ENCODE measurements at regions not wholly inside any gene's neighbourhood (a gene's known extent, or its start where the extent isn't known, plus 50 kb on each side); places are given as distances from the start of the nearest gene placed in this dataset.

DNA sequence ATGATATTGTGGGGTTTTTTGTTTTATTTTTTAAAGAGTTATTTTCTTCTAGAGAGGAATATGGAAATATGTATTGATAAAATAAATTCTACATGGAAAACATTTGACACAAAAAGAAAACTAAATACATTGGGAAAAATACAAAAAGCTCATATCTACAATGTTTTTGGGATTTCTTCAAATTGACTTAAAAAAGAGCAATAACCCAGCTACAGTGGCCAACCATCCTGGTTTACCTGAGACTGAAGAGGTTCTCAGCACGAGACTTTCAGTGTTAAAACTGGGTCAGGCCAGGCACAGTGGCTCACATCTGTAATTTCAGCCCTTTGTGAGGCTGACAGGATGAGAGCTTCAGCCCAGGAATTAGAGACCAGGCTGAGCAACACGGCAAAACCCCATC is 56.7 kb upstream of the MYCN start:
- Histone ChIP-seq H3K18ac (ENCODE audit: extremely low read depth, low read length) (no peak overlapping the region), H3K23me2 (ENCODE audit: low read depth, low read length) (no peaks in the 10 kb centered on the region; the same call in 1 of the 2 replicates), H2BK120ac (replicated peaks; ENCODE audit: low read depth, low read length) (no peak overlapping the region), H3K23ac (ENCODE audit: insufficient read length) (no peak overlapping the region), H2BK20ac (ENCODE audit: low read length) (no peak overlapping the region), H4K20me1 (replicated peaks in 1 of 2; ENCODE audit: control insufficient read depth in 1 of 2, insufficient read depth in 2 of 2, low read length in 2 of 2) (no peaks in the 10 kb centered on the region), H3K4ac (replicated peaks; ENCODE audit: insufficient read length, low read depth, low read length) (no peak overlapping the region), H3K9ac (replicated peaks in 1 of 4; ENCODE audit: extremely low read depth in 1 of 4, low read depth in 3 of 4, low read length in 3 of 4) (no peak overlapping the region; a peak in 1 of 7 replicates), H2BK12ac (ENCODE audit: low read depth, low read length) (no peak overlapping the region), H2AFZ (ENCODE audit: low read length) (no peak overlapping the region), H3K4me3 (ENCODE audit: extremely low read depth in 1 of 4, insufficient read depth in 2 of 4, low read depth in 3 of 4, low read length in 4 of 4) (no peak overlapping the region), H4K5ac (ENCODE audit: insufficient read length, low read depth, low read length) (no peak overlapping the region), H3K4me1 (replicated peaks in 1 of 4; ENCODE audit: control insufficient read depth in 3 of 4, insufficient read depth in 4 of 4, low read length in 3 of 4) (peaks cover 0 to under 1% (median under 1%) of the 10 kb centered on the region in 4 experiments; a peak in 1 of 7 replicates), H2BK5ac (ENCODE audit: low read depth, low read length) (no peak overlapping the region), H4K91ac (replicated peaks; ENCODE audit: insufficient read length, low read length) (no peak overlapping the region), H3K14ac (ENCODE audit: insufficient read length) (no peak overlapping the region), H4K8ac (ENCODE audit: extremely low read depth, insufficient read depth, low read length) (no peak overlapping the region), H2BK15ac (ENCODE audit: low read length) (no peak overlapping the region), H3K79me1 (ENCODE audit: low read depth, low read length) (no peaks in the 10 kb centered on the region), H3K9me3 (ENCODE audit: insufficient read depth in 2 of 2, low read depth in 1 of 2, low read length in 1 of 2) (no peaks in the 10 kb centered on the region), H3K36me3 (ENCODE audit: control insufficient read depth in 2 of 4, insufficient read depth in 4 of 4, low read length in 3 of 4) (no peaks in the 10 kb centered on the region), H3K56ac (replicated peaks; ENCODE audit: insufficient read length, low read depth, low read length) (no peak overlapping the region), H2AK5ac (ENCODE audit: low read depth, low read length) (no peak overlapping the region), H3K27ac (ENCODE audit: low read depth, low read length) (no peak overlapping the region), H3K4me2 (ENCODE audit: insufficient read depth in 1 of 2, low read depth in 2 of 2, low read length in 2 of 2) (no peak overlapping the region), H3K79me2 (ENCODE audit: control insufficient read depth in 1 of 2, insufficient read depth in 2 of 2, low read length in 2 of 2) (no peaks in the 10 kb centered on the region), H3K27me3 (replicated peaks in 1 of 4; ENCODE audit: control insufficient read depth in 3 of 4, extremely low read depth in 1 of 4, insufficient read depth in 3 of 4, low read length in 3 of 4) (no peaks in the 10 kb centered on the region; a peak in 1 of 7 replicates)
- WGBS, 2 experiments (ENCODE audit: extremely low coverage in 1 of 2, insufficient coverage in 1 of 2, insufficient read length in 1 of 2, insufficient replicate concordance in 2 of 2, low coverage in 1 of 2, low lambda C conversion rate in 2 of 2, missing lambda C conversion rate in 1 of 2) = 96% methylated on average over 2 of the region's 2 CpGs; no CpG with 5 or more reads in 1 of the 2 experiments
- no peak for TF ChIP-seq EP300 (IDR thresholded peaks at IDR 0.05; ENCODE audit: borderline replicate concordance in 1 of 2, low read depth in 2 of 2, low read length in 2 of 2)
- ChIA-PET POLR2A (ENCODE audit: partially characterized antibody) (no interaction called here), CTCF (ENCODE audit: partially characterized antibody) (interaction anchor here (0.9 to 1.2 kb wide), 4 partner anchors 10 to 239 kb away, joined by 3 to 4 read pairs (median 3); no protein-coding TSS in a partner anchor)
- FAIRE-seq (no peak), DNase-seq (ENCODE audit: low read depth in 1 of 2, low spot score in 2 of 2) (no peak)
